Esophagus muscularis mucosa (tissue), 4 donors: ENCODE measurements at regions not wholly inside any gene's neighbourhood (a gene's known extent, or its start where the extent isn't known, plus 50 kb on each side); places are given as distances from the start of the nearest gene placed in this dataset.

Experiments
- DNase-seq: peaks from one replicate; pipeline ENCODE4 v3.0.0-alpha.2; 2017; ENCODE audit errors: extremely low spot score
- H3K27ac ChIP-seq, 4 donors: fragments of 200-600 bp; sonication (generic); replicated peaks in 1 of 4; 1 replicate in 3 of 4; 2 replicates in 1 of 4; pipeline ENCODE4 v1.5.1; 2016 to 2019; ENCODE audit warnings: mild to moderate bottlenecking in 1 of 4
- H3K27me3 ChIP-seq, 4 donors: fragments of 200-600 bp; sonication (generic); one replicate each; pipeline versions ENCODE4 v1.5.1 to v1.6.0; 2016 to 2019
- H3K36me3 ChIP-seq, 4 donors: fragments of 200-600 bp; sonication (generic); one replicate each; pipeline ENCODE4 v1.5.1; 2016 to 2019
- H3K4me1 ChIP-seq, 4 donors: fragments of 200-600 bp; sonication (generic); one replicate each; pipeline ENCODE4 v1.5.1; 2016 to 2019
- H3K4me3 ChIP-seq, 4 donors: fragments of 200-600 bp; sonication (generic); 1 replicate in 2 of 4; 2 replicates in 2 of 4; pipeline ENCODE4 v1.5.1; 2016 to 2019; ENCODE audit warnings: mild to moderate bottlenecking in 4 of 4, moderate library complexity in 1 of 4
- H3K9me3 ChIP-seq, 4 donors: fragments of 200-600 bp; sonication (generic); 1 replicate in 3 of 4; 2 replicates in 1 of 4; pipeline ENCODE4 v1.5.1; 2016 to 2019
- CTCF ChIP-seq, 3 experiments: fragments of 200-600 bp in 2 of 3; fragments of 450-650 bp in 1 of 3; sonication (generic) in 2 of 3; IDR thresholded peaks; one replicate each; pipeline ENCODE4 v1.5.1; 2017 to 2019; ENCODE audit warnings: antibody characterized with exemption in 3 of 3, mild to moderate bottlenecking in 2 of 3, moderate library complexity in 1 of 3
- EP300 ChIP-seq: sonication (generic); formaldehyde crosslinking; IDR thresholded peaks from one replicate; pipeline ENCODE4 v1.6.1; 2017; ENCODE audit warnings: antibody characterized with exemption
- POLR2A ChIP-seq: fragments of 450-650 bp; IDR thresholded peaks from one replicate; pipeline ENCODE4 v1.6.1; 2017; ENCODE audit warnings: antibody characterized with exemption, moderate library complexity, mild to moderate bottlenecking, low read depth
- POLR2AphosphoS5 ChIP-seq, 2 donors: sonication (generic); formaldehyde crosslinking; IDR thresholded peaks; one replicate each; pipeline ENCODE4 v1.6.1; 2017; ENCODE audit warnings: antibody characterized with exemption in 2 of 2
- WGBS: methylation state at CpG from one replicate; pipeline ENCODE4 v1.1.5; 2018; 5-methylcytosine and 5-hydroxymethylcytosine counted together
- intact Hi-C: fragments of 100-400 bp; cut with DNase I; formaldehyde crosslinking; loops from one replicate; pipeline ENCODE4 v1.15.1; 2023

GRCh38 chr7:41917-42565 is 150.3 kb upstream of the FAM20C start:
- WGBS, result 77% methylated on average over 10 of the region's 10 CpGs
- Histone ChIP-seq H3K27me3 (peaks cover 0 to 24% (median 0%) of the 10 kb centered on the region in 4 donors), H3K9me3 (no peaks in the 10 kb centered on the region), H3K4me3 (no peak overlapping the region), H3K27ac (no peak overlapping the region), H3K36me3 (no peaks in the 10 kb centered on the region), H3K4me1 (no peaks in the 10 kb centered on the region)
- intact Hi-C loops, result no loop called here
- TF ChIP-seq POLR2AphosphoS5 (IDR thresholded peaks at IDR 0.05) (no peak), POLR2A (no peak), CTCF (IDR thresholded peaks at IDR 0.05) (no peak), EP300 (no peak)
- no peak for DNase-seq

DNA sequence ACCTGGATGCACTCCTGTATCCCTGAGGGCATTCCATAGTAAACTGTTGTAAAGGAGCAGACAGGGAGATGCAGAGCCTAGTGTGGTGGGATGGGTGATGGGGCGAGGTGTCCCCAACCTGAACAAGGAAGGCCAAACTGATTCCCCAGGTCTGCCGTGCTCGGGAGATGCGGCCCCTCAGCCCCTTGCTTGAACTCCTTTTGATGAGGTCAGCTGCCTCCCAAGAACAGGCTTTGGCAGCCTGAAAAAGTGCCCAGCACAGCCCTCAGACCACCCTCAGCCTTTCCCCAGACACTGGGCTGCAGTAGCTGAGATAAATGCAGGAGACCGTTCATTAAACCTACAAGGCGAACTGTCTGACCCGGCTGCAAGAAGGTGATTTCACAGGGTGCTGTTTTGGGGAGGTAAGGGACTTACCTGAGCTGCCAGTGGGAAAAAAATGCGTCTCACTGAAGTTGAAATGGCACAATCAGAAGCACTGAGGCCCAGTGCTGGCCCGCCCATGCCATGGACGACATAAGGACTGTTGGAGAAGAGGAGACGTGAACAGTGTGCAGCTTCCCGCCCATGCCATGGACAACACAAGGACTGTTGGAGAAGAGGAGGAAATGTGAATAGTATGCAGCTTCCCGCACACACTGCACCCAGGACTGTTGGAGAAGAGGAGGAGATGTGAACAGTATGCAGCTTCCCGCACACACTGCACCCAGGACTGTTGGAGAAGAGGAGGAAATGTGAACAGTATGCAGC is 148.4 kb upstream of the FAM20C start:
- TF ChIP-seq CTCF (IDR thresholded peaks at IDR 0.05) (no peak), POLR2A (no peak), POLR2AphosphoS5 (IDR thresholded peaks at IDR 0.05) (no peak), EP300 (no peak)
- Histone ChIP-seq H3K4me1 (no peaks in the 10 kb centered on the region), H3K36me3 (no peaks in the 10 kb centered on the region), H3K9me3 (no peaks in the 10 kb centered on the region), H3K27me3 (peaks cover 0 to 24% (median 0%) of the 10 kb centered on the region in 4 donors), H3K27ac (no peak overlapping the region), H3K4me3 (no peak overlapping the region)
- DNase-seq, result no peak
- intact Hi-C loops, result no loop called here
- WGBS, result 83% methylated on average over 14 of the region's 14 CpGs

DNA sequence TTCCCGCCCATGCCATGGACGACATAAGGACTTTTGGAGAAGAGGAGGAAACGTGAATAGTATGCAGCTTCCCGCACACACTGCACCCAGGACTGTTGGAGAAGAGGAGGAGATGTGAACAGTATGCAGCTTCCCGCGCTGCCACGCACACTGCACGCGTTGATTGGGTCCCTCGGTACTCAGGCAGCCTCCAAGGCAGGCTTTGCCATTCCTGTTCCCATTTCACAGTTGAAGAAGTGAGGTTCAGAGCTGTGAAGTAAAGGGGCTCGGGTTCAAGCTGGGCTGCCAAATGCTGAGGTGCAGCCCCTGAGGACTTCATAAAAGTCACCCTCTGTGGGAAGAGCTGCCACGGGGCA is 147.9 kb upstream of the FAM20C start:
- no peak for DNase-seq
- Histone ChIP-seq H3K36me3 (no peaks in the 10 kb centered on the region), H3K4me1 (no peaks in the 10 kb centered on the region), H3K27me3 (peaks cover 0 to 24% (median 0%) of the 10 kb centered on the region in 4 donors), H3K4me3 (no peak overlapping the region), H3K27ac (no peak overlapping the region), H3K9me3 (no peaks in the 10 kb centered on the region)
- TF ChIP-seq POLR2A, result no peak
- intact Hi-C loops, result no loop called here
- WGBS, result 83% methylated on average over 12 of the region's 12 CpGs

- TF ChIP-seq EP300, result no peak
- no peak for DNase-seq
- WGBS, result 79% methylated on average over 14 of the region's 14 CpGs
- no peak overlapping the region for H3K4me3 ChIP-seq
- H3K36me3 ChIP-seq, result no peaks in the 10 kb centered on the region
- no peak overlapping the region for H3K27ac ChIP-seq
- no peaks in the 10 kb centered on the region for H3K4me1 ChIP-seq
- no peaks in the 10 kb centered on the region for H3K9me3 ChIP-seq
- intact Hi-C loops, result no loop called here
- peaks cover 0 to 24% (median 0%) of the 10 kb centered on the region in 4 donors for H3K27me3 ChIP-seq
Observed at GRCh38 chr7:45106-46090, 147.0 kb upstream of the FAM20C start.

DNA sequence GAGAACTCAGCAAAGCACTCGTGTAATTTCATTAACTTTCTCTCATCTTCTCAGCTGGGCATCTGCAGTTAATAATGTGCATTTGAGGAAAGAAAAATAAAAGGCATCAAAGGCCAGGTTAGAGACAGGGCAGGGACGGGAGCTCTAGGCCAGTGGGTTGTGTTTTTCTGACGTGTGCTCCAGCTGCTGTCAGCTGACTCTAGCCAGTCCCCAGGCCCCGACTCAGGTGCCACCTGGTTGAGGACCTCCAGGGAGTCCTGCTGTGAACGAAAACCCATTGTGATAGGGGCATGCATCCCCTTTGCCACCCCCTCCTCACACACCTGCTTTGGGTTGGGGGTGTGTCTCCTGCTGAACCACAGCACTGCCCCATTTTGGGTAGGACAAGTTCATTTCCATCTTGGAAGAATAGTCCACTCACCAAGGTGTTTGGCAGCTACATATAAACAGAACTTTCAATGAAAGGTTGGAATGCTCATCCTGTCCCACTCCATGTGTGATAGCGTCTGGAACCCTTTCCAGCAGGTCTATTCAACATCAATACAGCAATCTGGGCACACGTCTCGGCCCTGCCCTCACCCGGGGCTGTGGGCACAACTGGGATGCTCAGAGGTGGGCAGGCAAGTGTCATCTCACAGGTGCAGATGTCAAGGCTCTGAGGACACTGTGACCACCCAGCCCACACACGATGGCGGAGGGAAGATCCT is 146.1 kb upstream of the FAM20C start:
- WGBS, result 83% methylated on average over 11 of the region's 11 CpGs
- H3K4me3 ChIP-seq, result no peak overlapping the region
- no peaks in the 10 kb centered on the region for H3K9me3 ChIP-seq
- no peak for DNase-seq
- H3K27ac ChIP-seq, result no peak overlapping the region
- H3K27me3 ChIP-seq, result peaks cover 0 to 24% (median 0%) of the 10 kb centered on the region in 4 donors
- intact Hi-C loops, result no loop called here
- H3K4me1 ChIP-seq, result no peaks in the 10 kb centered on the region
- TF ChIP-seq CTCF (IDR thresholded peaks at IDR 0.05) (no peak), POLR2AphosphoS5 (IDR thresholded peaks at IDR 0.05) (no peak), POLR2A (no peak), EP300 (no peak)
- no peaks in the 10 kb centered on the region for H3K36me3 ChIP-seq
